ENCODE measurements at regions not wholly inside any gene's neighbourhood (a gene's known extent, or its start where the extent isn't known, plus 50 kb on each side); places are given as distances from the start of the nearest gene placed in this dataset.

- H3K4me1 ChIP-seq (replicated peaks in 1 of 2; ENCODE audit: control insufficient read depth in 2 of 2, insufficient read depth in 2 of 2, low read length in 2 of 2) = no peaks in the 10 kb centered on the region
- H3K4me2 ChIP-seq (ENCODE audit: insufficient read depth, low read length) = no peak overlapping the region
- no peaks in the 10 kb centered on the region for H3K27me3 ChIP-seq (ENCODE audit: control insufficient read depth in 2 of 2, insufficient read depth in 2 of 2, low read length in 2 of 2)
- in situ Hi-C loops (cut with MboI) (no loop called here), intact Hi-C loops (cut with micrococcal nuclease) (no loop called here)
- H4K20me1 ChIP-seq (replicated peaks; ENCODE audit: control insufficient read depth, insufficient read depth, low read length) = no peaks in the 10 kb centered on the region
- no peaks in the 10 kb centered on the region for H3K36me3 ChIP-seq (ENCODE audit: control insufficient read depth, insufficient read depth, low read length)
- DNase-seq (ENCODE audit: extremely low read depth in 1 of 4, low spot score in 3 of 4) = no peak
- ChIA-PET CTCF (ENCODE audit: low intra/inter-chr PET ratio) (no interaction called here), POLR2A (no interaction called here)
- no peak for ATAC-seq
- no peak overlapping the region for H2AFZ ChIP-seq (ENCODE audit: low read depth, low read length)
- no peaks in the 10 kb centered on the region for H3K9me3 ChIP-seq (replicated peaks; ENCODE audit: control insufficient read depth, insufficient read depth, low read depth, low read length)
- BruUV-seq (replicated peaks) = no TSS peak
- H3K27ac ChIP-seq (ENCODE audit: extremely low read depth, low read depth, low read length) = no peak overlapping the region
- no peak overlapping the region for H3K9ac ChIP-seq (ENCODE audit: insufficient read depth in 1 of 2, low read depth in 2 of 2, low read length in 2 of 2)
- FAIRE-seq = no peak
- no peaks in the 10 kb centered on the region for H3K79me2 ChIP-seq (ENCODE audit: control insufficient read depth, insufficient read depth, low read length)
- TF ChIP-seq BRF2 (IDR thresholded peaks at IDR 0.05; ENCODE audit: borderline replicate concordance, insufficient read depth, insufficient read length) = no peak
- no peak for TF ChIP-seq NELFE (IDR thresholded peaks at IDR 0.05; ENCODE audit: insufficient read depth, insufficient read length)
- no peak for TF ChIP-seq DNMT1 (IDR thresholded peaks at IDR 0.05)
- TF ChIP-seq SIN3A (IDR thresholded peaks at IDR 0.05; ENCODE audit: borderline replicate concordance in 2 of 2, control insufficient read depth in 1 of 2, low read depth in 2 of 2, low read length in 2 of 2) = no peak
- TF ChIP-seq CEBPB (tag; IDR thresholded peaks at IDR 0.05) = no peak
- H3K9me1 ChIP-seq (ENCODE audit: control insufficient read depth, insufficient read depth, low read length) = no peaks in the 10 kb centered on the region
- H3K4me3 ChIP-seq = no peak overlapping the region
These were observed 543.1 kb downstream of the TUSC7 start for GRCh38 chr3:117252651-117253050.

GRCh38 chr3:117253636-117254035, 544.1 kb downstream of the TUSC7 start:
- BruUV-seq (replicated peaks) = no TSS peak
- H4K20me1 ChIP-seq (replicated peaks; ENCODE audit: control insufficient read depth, insufficient read depth, low read length) = no peaks in the 10 kb centered on the region
- CTCF ChIA-PET (ENCODE audit: low intra/inter-chr PET ratio) = no interaction called here
- in situ Hi-C loops (cut with MboI) = no loop called here
- intact Hi-C loops (cut with micrococcal nuclease) = no loop called here
- 14% methylated on average over 1 of the region's 2 CpGs for WGBS (ENCODE audit: insufficient coverage, low coverage, missing lambda C conversion rate)
- no peaks in the 10 kb centered on the region for H3K79me2 ChIP-seq (ENCODE audit: control insufficient read depth, insufficient read depth, low read length)
- H3K9ac ChIP-seq (ENCODE audit: insufficient read depth in 1 of 2, low read depth in 2 of 2, low read length in 2 of 2) = no peak overlapping the region
- FAIRE-seq = no peak
- no peaks in the 10 kb centered on the region for H3K9me3 ChIP-seq (replicated peaks; ENCODE audit: control insufficient read depth, insufficient read depth, low read depth, low read length)
- POLR2A ChIA-PET = no interaction called here
- no peak for DNase-seq (ENCODE audit: extremely low read depth in 1 of 4, low spot score in 3 of 4)
- ATAC-seq = no peak
- H3K27me3 ChIP-seq (ENCODE audit: control insufficient read depth in 2 of 2, insufficient read depth in 2 of 2, low read length in 2 of 2) = no peaks in the 10 kb centered on the region
- H3K4me3 ChIP-seq = no peak overlapping the region
- no peaks in the 10 kb centered on the region for H3K4me1 ChIP-seq (replicated peaks in 1 of 2; ENCODE audit: control insufficient read depth in 2 of 2, insufficient read depth in 2 of 2, low read length in 2 of 2)
- no peak overlapping the region for H3K27ac ChIP-seq (ENCODE audit: extremely low read depth, low read depth, low read length)
- H3K9me1 ChIP-seq (ENCODE audit: control insufficient read depth, insufficient read depth, low read length) = no peaks in the 10 kb centered on the region
- H3K36me3 ChIP-seq (ENCODE audit: control insufficient read depth, insufficient read depth, low read length) = no peaks in the 10 kb centered on the region
- no peak overlapping the region for H3K4me2 ChIP-seq (ENCODE audit: insufficient read depth, low read length)
- no peak overlapping the region for H2AFZ ChIP-seq (ENCODE audit: low read depth, low read length)
- TF ChIP-seq ZNF280A (IDR thresholded peaks at IDR 0.05; ENCODE audit: low read depth, partially characterized antibody) = no peak
- TF ChIP-seq DMBX1 (CRISPR knock-in tag; IDR thresholded peaks at IDR 0.05; ENCODE audit: borderline replicate concordance) = no peak
- no peak for TF ChIP-seq ZNF639 (CRISPR knock-in tag; conservative IDR thresholded peaks at IDR 0.05 in 1 of 2, IDR thresholded peaks at IDR 0.05 in 1 of 2)
- TF ChIP-seq RCOR1 (IDR thresholded peaks at IDR 0.05; ENCODE audit: borderline replicate concordance in 1 of 2, low read depth in 2 of 2, low read length in 2 of 2) = no peak
- no peak for TF ChIP-seq BRF1 (IDR thresholded peaks at IDR 0.05; ENCODE audit: borderline replicate concordance, extremely low read depth, insufficient read length)
- TF ChIP-seq HDAC2 (IDR thresholded peaks at IDR 0.05) = no peak
- TF ChIP-seq SIRT6 (IDR thresholded peaks at IDR 0.05; ENCODE audit: low read depth, low read length) = no peak
- no peak for TF ChIP-seq ZNF445 (CRISPR knock-in tag; IDR thresholded peaks at IDR 0.05; ENCODE audit: low read depth)

All from K562 (cell line).